Adrenal gland (tissue), 9 donors: ENCODE measurements at regions not wholly inside any gene's neighbourhood (a gene's known extent, or its start where the extent isn't known, plus 50 kb on each side); places are given as distances from the start of the nearest gene placed in this dataset.

Source experiments
- DNase-seq, 7 donors: peaks; one replicate each; pipeline ENCODE4 v3.0.0-alpha.2; 2019 to 2020
- H3K27ac ChIP-seq, 5 donors: fragments of 200-600 bp; sonication (generic) in 4 of 5; 1 replicate in 3 of 5; 2 replicates in 2 of 5; pipeline versions ENCODE4 v1.5.1 to v1.8.0; 2016 to 2020; ENCODE audit warnings: mild to moderate bottlenecking in 1 of 5
- H3K27me3 ChIP-seq: fragments of 200-600 bp; 2 replicates; pipeline ENCODE4 v1.8.0; 2021
- H3K36me3 ChIP-seq, 2 donors: fragments of 200-600 bp; replicated peaks in 1 of 2; 1 replicate in 1 of 2; 2 replicates in 1 of 2; pipeline versions ENCODE4 v1.5.1 to v1.8.0; 2018 to 2022
- H3K4me1 ChIP-seq, 2 donors: fragments of 200-600 bp; replicated peaks in 1 of 2; 1 replicate in 1 of 2; 2 replicates in 1 of 2; pipeline versions ENCODE4 v1.5.1 to v1.8.0; 2018 to 2021
- H3K4me3 ChIP-seq, 4 donors: fragments of 200-600 bp; sonication (generic) in 3 of 4; one replicate each; pipeline ENCODE4 v1.5.1; 2016 to 2018
- H3K9me3 ChIP-seq, 3 donors: fragments of 200-600 bp; sonication (generic) in 1 of 3; replicated peaks in 1 of 3; 1 replicate in 2 of 3; 2 replicates in 1 of 3; pipeline versions ENCODE4 v1.5.1 to v1.8.0; 2016 to 2021
- POLR2A ChIP-seq, 2 donors: fragments of 450-650 bp; IDR thresholded peaks; one replicate each; pipeline ENCODE4 v1.6.1; 2017; ENCODE audit warnings: antibody characterized with exemption in 2 of 2, mild to moderate bottlenecking in 2 of 2, moderate library complexity in 1 of 2
- WGBS, 4 donors: extraction: QIAGEN DNeasy Blood & Tissue Kit in 2 of 4; methylation state at CpG; one replicate each; pipeline versions ENCODE4 v1.1.5 to v1.1.7; 2013 to 2017; 5-methylcytosine and 5-hydroxymethylcytosine counted together
- intact Hi-C, 2 donors: fragments of 100-400 bp; cut with DNase I; formaldehyde crosslinking; loops; one replicate each; pipeline versions ENCODE4 v1.14.1 to v1.15.0; 2022 to 2023
- TF ChIP-seq, protein P1 (sequence below), 6 experiments: fragments of 450-650 bp in 4 of 6; fragments of 200-600 bp in 2 of 6; sonication (generic) in 1 of 6; IDR thresholded peaks; 1 replicate in 5 of 6; 2 replicates in 1 of 6; pipeline versions ENCODE4 v1.5.1 to v1.8.0; 2016 to 2021; ENCODE audit warnings: antibody characterized with exemption in 6 of 6, mild to moderate bottlenecking in 2 of 6, moderate library complexity in 1 of 6
- donor health status: healthy with polysubstance abuse.
- donor health status: Bipolar disorder and iron deficiency.
- donor health status: DM: yes; HTN: yes; CAD: no.
- donor health status: DM: no; HTN: no; CAD: no.
- donor health status: DM: no; HTN: no; CAD: no.

DNA sequence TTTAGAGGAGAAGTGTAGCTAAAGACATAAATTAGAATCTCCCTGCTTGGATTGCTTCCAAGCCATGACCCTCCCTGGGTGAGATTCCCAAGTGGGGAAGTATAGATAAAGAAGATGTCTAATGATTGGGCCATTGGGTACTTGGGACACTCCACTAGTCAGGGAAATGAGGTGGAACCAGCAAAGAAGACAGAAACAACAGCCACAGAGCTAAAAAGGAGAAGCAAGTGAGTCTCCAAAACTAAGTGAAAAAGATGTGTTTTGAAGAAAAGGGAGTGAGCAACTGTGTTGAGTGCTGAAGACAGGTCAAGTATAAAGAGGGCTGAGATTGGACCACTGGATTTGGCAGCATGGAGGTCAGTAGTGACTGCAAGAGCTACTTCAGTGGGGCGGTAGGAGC lies 61.2 kb upstream of the FOXN2 start:
- DNase-seq, result no peak
- TF ChIP-seq POLR2A (IDR thresholded peaks at IDR 0.05), result no peak
- TF ChIP-seq, protein P1, sequence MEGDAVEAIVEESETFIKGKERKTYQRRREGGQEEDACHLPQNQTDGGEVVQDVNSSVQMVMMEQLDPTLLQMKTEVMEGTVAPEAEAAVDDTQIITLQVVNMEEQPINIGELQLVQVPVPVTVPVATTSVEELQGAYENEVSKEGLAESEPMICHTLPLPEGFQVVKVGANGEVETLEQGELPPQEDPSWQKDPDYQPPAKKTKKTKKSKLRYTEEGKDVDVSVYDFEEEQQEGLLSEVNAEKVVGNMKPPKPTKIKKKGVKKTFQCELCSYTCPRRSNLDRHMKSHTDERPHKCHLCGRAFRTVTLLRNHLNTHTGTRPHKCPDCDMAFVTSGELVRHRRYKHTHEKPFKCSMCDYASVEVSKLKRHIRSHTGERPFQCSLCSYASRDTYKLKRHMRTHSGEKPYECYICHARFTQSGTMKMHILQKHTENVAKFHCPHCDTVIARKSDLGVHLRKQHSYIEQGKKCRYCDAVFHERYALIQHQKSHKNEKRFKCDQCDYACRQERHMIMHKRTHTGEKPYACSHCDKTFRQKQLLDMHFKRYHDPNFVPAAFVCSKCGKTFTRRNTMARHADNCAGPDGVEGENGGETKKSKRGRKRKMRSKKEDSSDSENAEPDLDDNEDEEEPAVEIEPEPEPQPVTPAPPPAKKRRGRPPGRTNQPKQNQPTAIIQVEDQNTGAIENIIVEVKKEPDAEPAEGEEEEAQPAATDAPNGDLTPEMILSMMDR (IDR thresholded peaks at IDR 0.05), result no peak
- WGBS, 4 donors, result 81 to 90% (median 84%) methylated on average over 1 of the region's 1 CpG
- H3K36me3 ChIP-seq, result no peaks in the 10 kb centered on the region
- peaks cover 0 to 11% of the 10 kb centered on the region in 2 donors for H3K4me1 ChIP-seq
- H3K27me3 ChIP-seq, result no peaks in the 10 kb centered on the region
- H3K27ac ChIP-seq, result no peak overlapping the region
- intact Hi-C loops, result no loop called here
- no peaks in the 10 kb centered on the region for H3K9me3 ChIP-seq
- no peak overlapping the region for H3K4me3 ChIP-seq

DNA sequence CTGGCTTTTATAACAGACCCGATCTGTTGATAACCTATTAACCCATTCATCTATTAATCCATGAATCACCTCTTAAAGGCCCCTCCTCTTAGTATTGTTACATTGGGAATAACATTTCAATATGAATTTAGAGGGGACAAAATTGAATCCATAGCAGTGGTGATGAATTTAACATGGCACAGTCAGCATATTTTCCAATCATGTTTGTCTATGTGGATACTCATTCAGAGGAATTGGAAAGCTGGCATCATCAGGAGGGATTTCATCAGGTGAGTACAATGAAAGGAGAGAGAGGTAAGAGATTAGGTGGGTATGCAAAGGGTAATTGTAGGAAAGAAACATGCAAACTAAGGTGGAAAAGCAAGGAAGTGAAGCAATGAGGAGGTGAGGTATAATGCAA lies 59.6 kb upstream of the FOXN2 start:
- TF ChIP-seq, protein P1 (IDR thresholded peaks at IDR 0.05), result no peak
- no peak for TF ChIP-seq POLR2A (IDR thresholded peaks at IDR 0.05)
- intact Hi-C loops, result no loop called here
- Histone ChIP-seq H3K27ac (no peak overlapping the region), H3K9me3 (no peaks in the 10 kb centered on the region), H3K36me3 (no peaks in the 10 kb centered on the region), H3K4me3 (no peak overlapping the region), H3K4me1 (no peaks in the 10 kb centered on the region), H3K27me3 (no peaks in the 10 kb centered on the region)
- 38 to 79% (median 65%) methylated on average over 1 of the region's 1 CpG for WGBS, 4 donors
- no peak for DNase-seq

DNA sequence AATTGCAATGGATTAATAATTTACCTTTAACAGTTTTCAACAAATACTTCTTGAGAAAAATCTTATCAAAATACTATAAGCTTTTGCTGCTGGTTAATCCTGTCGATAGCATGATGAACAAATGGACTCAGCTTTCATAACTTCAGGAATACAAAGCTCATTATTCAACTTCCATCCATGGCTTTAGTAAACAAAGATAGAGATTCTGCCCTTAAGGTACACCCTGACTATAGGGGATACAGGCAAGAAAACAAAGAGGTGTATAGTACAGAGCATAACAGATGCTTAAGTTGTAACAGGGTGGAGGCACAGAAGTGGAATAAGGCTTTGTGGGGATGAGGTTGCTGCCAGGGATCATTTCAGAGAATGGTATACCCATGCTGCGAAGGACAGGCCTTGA lies 57.0 kb upstream of the FOXN2 start:
- intact Hi-C loops, result no loop called here
- Histone ChIP-seq H3K36me3 (no peaks in the 10 kb centered on the region), H3K27me3 (no peaks in the 10 kb centered on the region), H3K4me1 (no peaks in the 10 kb centered on the region), H3K9me3 (no peaks in the 10 kb centered on the region), H3K4me3 (no peak overlapping the region), H3K27ac (no peak overlapping the region)
- TF ChIP-seq, protein P1 (IDR thresholded peaks at IDR 0.05), result no peak
- TF ChIP-seq POLR2A (IDR thresholded peaks at IDR 0.05), result no peak
- 62 to 91% (median 85%) methylated on average over 2 of the region's 2 CpGs for WGBS, 4 donors
- no peak for DNase-seq

DNA sequence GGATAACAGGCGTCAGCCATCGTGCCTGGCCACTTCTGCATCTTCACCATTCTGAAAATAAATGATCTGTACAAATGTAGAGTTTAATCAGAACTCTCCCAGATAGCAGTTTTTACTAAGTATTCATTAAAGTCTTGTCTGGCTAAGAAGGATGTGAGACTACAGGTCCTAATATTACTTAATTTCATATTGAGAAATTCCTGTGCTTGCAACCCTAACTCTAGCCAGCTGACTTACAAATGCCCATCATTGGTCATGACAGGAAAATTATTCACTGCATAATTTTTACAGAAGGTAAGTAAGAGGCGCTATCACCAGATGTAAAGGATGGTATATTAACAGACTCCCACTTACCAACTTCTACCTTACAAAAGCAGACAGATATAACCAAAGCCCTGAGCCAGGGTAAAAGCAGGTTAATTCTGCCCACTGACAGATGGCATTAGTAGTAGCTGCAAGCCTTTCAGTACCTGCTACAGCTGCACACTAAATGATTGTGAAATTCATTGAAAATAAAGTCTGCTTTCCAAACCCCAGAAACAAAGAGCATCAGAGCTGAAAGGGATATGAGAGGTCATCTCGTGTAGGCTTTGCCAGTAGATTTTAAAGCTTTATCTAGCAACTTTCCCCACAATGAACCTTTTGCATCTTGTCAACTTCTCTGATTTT lies 55.9 kb upstream of the FOXN2 start:
- TF ChIP-seq, protein P1 (IDR thresholded peaks at IDR 0.05), result no peak
- TF ChIP-seq POLR2A (IDR thresholded peaks at IDR 0.05), result no peak
- Histone ChIP-seq H3K4me3 (no peak overlapping the region), H3K9me3 (no peaks in the 10 kb centered on the region), H3K27me3 (no peaks in the 10 kb centered on the region), H3K27ac (no peak overlapping the region), H3K36me3 (no peaks in the 10 kb centered on the region), H3K4me1 (no peaks in the 10 kb centered on the region)
- intact Hi-C loops, result no loop called here
- 70 to 83% (median 73%) methylated on average over 4 of the region's 4 CpGs for WGBS, 4 donors
- no peak for DNase-seq
